Stimulated activated CD4-positive, alpha-beta T cell treated with anti-CD3 and anti-CD28 coated beads, Interleukin-1b, Interleukin-23, amount 100 ng/mL, for 1 hour (primary cell): ENCODE measurements at regions not wholly inside any gene's neighbourhood (a gene's known extent, or its start where the extent isn't known, plus 50 kb on each side); places are given as distances from the start of the nearest gene placed in this dataset.

Experiments used
- DNase-seq, 2 donors: peaks; one replicate each; pipeline ENCODE4 v3.0.0-alpha.2; 2020; ENCODE audit warnings: low read depth in 2 of 2

DNA sequence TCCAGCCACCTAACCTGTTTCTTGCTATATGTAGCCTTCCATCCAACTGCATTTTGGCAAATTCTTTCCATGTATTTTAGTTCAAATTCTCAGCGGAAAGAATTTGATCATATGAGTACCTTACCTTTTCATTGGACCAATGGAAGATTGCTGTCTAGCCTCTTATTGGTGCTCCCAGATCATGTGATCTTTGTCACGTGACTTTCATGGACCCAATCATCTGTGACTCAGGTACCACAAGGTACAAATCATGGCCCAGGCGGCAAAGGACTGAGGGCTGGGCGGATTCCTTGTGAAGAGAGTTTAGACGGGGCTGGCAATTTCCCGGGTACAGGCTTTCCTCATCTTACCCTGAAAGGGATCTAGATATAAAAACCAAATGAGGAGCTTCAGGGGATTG, 85.9 kb upstream of the TBX20 start:
- DNase-seq, result no peak

DNA sequence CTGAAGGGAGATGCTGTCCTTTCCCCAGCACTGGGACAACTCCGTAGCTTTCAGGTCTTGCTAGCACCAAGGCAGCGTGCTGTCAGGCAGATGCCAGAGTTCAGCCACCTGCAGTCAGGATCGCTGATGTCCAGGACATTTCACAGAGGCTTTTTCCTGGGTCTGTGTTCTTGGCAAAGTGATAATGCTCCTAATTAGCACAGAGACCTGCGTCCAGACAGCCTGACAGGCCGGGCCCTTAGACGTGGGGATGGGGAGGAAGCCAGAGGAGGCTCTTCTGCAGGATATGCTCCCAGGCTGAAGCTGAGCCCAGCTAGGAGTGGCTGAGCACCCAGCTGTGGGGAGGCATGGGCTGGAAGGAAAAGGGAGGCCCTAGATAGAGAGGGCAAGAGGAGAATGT, 82.5 kb upstream of the TBX20 start:
- no peak for DNase-seq

DNA sequence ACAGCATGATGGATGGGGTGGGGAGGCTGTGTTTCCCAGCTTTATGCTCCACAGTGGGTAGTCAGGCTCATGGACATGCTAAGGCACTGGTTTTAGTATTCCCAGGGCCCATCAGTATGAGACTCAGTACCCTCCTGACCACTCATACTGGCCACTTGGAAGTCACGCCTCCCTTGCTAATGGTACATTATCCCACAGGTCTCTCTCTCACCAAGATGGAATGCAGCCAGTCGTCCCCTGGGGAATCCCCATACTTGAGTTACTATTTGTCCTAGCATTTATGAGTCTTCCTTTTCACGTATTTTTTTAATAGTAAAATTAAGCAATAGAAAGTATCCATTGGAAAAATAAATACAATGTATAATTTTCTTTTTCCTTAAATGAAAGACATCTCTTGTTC, 80.6 kb upstream of the TBX20 start:
- no peak for DNase-seq

DNA sequence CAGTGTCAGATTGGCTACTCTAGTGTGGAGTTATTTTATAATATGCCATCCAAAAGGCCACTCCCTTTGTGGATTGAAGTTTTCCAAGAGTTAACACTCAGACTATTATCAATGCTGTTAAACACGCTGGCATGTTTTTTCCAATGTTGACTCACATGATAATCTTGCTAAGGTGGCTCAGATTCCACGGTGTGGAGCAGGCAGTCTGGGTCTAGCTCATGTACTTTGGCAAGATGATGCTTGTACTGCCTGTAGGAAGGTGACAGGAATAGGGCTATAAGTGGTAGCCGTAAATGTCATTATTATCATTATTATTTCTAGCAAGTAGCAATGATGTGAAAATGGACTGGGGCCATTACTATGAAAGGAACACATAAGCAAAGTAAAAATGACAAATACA, 79.4 kb upstream of the TBX20 start:
- no peak for DNase-seq

DNA sequence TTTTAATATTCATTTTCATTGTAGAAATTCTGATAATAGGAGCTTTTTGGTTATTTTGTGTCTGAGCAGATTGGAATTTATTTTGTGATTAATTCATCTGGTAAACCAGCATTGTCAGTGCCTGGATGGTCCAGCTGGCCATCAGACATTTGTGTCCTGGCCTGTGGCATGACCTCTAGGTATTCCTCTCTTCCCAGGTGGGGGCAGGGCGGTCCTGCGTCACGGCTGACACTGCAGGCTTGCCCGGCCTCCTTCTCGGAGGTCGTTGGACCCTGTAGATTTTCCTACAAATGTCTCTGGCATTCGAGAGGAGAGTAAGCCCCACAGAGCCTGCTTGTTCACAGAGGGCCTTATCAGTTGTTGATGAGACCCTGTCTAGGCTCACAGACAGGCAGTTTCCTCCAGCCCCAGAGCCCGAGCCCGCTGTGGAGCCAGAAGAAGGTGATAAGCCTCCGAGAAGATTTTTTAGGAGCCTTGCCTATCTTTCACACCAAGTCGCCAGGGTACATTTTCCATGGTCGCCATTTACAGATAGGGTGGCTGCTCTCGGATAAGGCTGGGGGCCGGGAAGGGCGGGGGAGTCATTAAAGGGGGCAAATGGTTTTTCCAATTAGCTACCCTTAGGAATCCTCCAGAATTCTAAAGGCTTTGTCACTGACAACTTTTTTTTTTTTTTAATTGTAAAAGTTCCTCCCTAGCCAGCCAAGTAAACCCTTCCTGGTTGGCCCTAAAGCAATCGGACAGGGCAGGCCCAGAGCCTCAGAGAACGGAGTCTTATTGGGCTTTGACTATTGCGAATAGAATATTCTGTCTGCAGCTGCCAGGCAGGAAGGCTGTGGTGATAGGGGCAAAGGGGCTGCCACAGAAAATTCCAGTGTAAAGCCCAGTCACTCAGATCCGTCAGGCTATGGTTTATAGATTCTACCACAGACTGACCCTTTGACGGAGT, 78.1 kb upstream of the TBX20 start:
- DNase-seq, result no peak

DNA sequence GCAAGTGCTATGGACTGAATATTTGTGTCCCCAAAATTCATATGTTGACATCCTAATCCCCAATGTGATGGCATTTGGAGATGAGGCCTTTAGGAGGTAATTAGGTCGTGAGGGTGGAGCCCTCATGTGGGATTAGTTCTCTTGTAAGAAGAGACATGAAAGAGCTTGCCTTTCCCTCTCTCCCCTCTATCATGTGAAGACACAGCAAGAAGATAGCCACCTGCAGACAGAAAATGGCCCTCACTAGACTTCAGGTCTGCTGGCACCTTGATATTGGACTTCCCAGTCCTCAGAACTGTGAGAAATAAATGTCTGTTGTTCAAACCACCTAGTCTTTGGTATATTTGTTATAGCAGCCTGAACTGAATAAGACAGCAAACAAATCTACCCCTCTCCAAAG, 75.1 kb upstream of the TBX20 start:
- no peak for DNase-seq

DNA sequence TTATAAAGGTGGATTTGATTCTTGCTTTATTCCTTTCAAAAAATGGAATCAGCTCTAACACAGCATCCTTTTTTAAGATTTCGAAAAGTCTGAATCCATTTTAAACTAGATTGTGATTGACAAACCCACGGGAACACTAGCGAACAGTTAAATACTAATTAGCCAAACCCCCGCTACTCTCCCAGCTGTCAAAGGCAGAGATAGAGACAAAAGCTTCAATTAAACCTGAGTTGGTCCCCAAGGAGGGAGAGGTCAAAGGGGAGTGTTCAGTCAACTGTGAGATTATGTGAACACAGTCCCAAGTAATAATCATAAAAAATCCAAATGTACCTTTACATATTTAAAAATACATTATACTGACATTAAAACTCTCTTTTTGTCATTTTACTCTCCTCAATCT, 65.7 kb upstream of the TBX20 start:
- no peak for DNase-seq

DNA sequence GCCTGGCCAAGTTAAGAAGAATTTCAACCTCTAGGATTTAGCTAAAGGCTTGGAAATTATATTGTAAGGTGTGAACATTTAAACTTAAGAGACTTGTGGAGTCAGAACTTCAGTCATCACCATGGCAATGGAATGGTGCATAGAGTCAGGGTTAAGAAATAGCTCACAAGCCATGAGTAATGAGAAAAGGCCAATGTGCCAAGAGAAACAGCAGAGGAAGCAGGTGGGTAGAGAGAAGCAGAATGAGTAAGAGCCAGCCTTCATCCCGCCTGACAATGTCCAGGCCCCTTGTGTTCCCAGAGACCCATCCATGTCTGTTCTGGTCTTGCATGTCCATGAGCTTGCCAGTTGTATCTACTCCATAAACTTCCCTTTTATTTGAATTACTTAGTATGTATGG, 62.6 kb upstream of the TBX20 start:
- DNase-seq, result no peak

DNA sequence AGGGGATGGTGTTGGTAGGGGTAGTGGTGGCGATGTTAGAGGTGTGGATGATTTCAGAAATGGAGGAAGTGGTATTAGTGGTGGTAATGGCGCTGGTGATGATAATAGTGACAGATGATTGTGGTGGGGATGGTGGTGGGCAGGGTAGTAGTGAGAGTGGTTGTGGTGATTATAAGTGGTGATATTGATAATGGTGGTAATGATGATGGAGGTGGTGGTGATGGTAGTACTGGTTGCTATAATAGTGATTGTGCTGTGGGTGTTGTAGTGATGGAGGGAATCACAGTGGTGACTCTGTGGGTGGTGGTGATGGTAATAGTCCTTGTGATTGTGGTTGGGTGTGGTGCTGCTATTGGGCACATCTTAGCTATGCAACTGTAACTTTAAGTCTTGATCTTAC, 61.6 kb upstream of the TBX20 start:
- no peak for DNase-seq

DNA sequence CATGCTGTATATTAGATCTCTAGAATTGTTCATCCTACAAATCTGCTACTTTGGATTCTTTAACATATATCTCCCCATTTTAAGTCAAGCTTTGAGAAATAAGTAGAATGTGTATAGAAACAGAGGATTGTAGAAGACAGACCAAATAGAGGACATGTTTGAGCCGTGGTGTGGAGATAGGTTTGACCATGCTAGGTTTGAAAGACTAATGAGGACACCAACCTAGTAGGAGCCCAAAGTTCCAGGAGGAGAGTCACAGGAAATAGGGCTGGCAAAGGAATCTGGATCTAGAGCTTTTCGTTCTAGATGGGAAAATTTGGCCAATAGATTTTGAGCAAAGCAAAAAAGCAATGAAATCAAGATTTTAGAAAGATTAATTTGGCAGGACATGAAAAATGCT, 60.5 kb upstream of the TBX20 start:
- DNase-seq, result no peak

DNA sequence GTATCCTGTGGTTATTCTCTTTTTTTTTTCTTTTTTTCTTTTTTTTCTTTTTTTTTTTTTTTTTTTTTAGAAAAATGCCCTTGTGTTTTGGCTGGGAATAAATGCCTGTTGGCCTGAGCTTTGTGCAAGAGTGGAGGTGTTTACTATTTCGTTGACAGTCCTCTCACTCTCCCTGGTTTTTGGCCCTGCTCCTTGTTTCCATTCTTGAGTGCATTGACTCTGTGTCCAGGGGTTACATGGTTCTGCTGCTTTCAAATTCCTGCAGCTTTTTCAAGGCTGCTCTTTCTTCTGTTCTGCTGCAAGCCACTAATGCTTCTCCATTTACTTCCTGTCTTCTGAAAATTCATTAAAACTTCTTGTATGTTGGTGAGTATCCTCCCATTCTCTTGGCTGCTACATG, 59.7 kb upstream of the TBX20 start:
- no peak for DNase-seq
